ENCODE measurements at regions not wholly inside any gene's neighbourhood (a gene's known extent, or its start where the extent isn't known, plus 50 kb on each side); places are given as distances from the start of the nearest gene placed in this dataset.

- TF ChIP-seq TAF1 (IDR thresholded peaks at IDR 0.05; ENCODE audit: borderline replicate concordance, insufficient read depth, low read length) (no peak), SIN3A (IDR thresholded peaks at IDR 0.05; ENCODE audit: borderline replicate concordance, insufficient read depth, low read length) (no peak), POLR2AphosphoS5 (IDR thresholded peaks at IDR 0.05; ENCODE audit: low read depth, low read length) (no peak), FOXP2 (optimal IDR thresholded peaks at IDR 0.05; ENCODE audit: borderline replicate concordance, extremely low read depth, extremely low read length, insufficient read depth) (no peak), REST (IDR thresholded peaks at IDR 0.05; ENCODE audit: insufficient read depth in 1 of 2, low read depth in 2 of 2, low read length in 2 of 2) (no peak)
These were observed 228.7 kb upstream of the SFSWAP start for GRCh38 chr12:131482199-131482598.

GRCh38 chr12:131482686-131483085 is 228.2 kb upstream of the SFSWAP start:
- no peak for TF ChIP-seq REST (IDR thresholded peaks at IDR 0.05; ENCODE audit: insufficient read depth in 1 of 2, low read depth in 2 of 2, low read length in 2 of 2)
- no peak for TF ChIP-seq SIN3A (IDR thresholded peaks at IDR 0.05; ENCODE audit: borderline replicate concordance, insufficient read depth, low read length)
- no peak for TF ChIP-seq POLR2AphosphoS5 (IDR thresholded peaks at IDR 0.05; ENCODE audit: low read depth, low read length)
- TF ChIP-seq FOXP2 (optimal IDR thresholded peaks at IDR 0.05; ENCODE audit: borderline replicate concordance, extremely low read depth, extremely low read length, insufficient read depth), result no peak
- TF ChIP-seq TAF1 (IDR thresholded peaks at IDR 0.05; ENCODE audit: borderline replicate concordance, insufficient read depth, low read length), result no peak

- no peak for TF ChIP-seq SIN3A (IDR thresholded peaks at IDR 0.05; ENCODE audit: borderline replicate concordance, insufficient read depth, low read length)
- no peak for TF ChIP-seq TAF1 (IDR thresholded peaks at IDR 0.05; ENCODE audit: borderline replicate concordance, insufficient read depth, low read length)
- no peak for TF ChIP-seq FOXP2 (optimal IDR thresholded peaks at IDR 0.05; ENCODE audit: borderline replicate concordance, extremely low read depth, extremely low read length, insufficient read depth)
- no peak for TF ChIP-seq REST (IDR thresholded peaks at IDR 0.05; ENCODE audit: insufficient read depth in 1 of 2, low read depth in 2 of 2, low read length in 2 of 2)
- TF ChIP-seq POLR2AphosphoS5 (IDR thresholded peaks at IDR 0.05; ENCODE audit: low read depth, low read length), result no peak
These were observed 224.2 kb upstream of the SFSWAP start for GRCh38 chr12:131486451-131487230.

- TF ChIP-seq TAF1 (IDR thresholded peaks at IDR 0.05; ENCODE audit: borderline replicate concordance, insufficient read depth, low read length), result no peak
- no peak for TF ChIP-seq FOXP2 (optimal IDR thresholded peaks at IDR 0.05; ENCODE audit: borderline replicate concordance, extremely low read depth, extremely low read length, insufficient read depth)
These were observed 223.3 kb upstream of the SFSWAP start for GRCh38 chr12:131487388-131488124.

- TF ChIP-seq REST (IDR thresholded peaks at IDR 0.05; ENCODE audit: insufficient read depth in 1 of 2, low read depth in 2 of 2, low read length in 2 of 2) (no peak), TAF1 (IDR thresholded peaks at IDR 0.05; ENCODE audit: borderline replicate concordance, insufficient read depth, low read length) (no peak), FOXP2 (optimal IDR thresholded peaks at IDR 0.05; ENCODE audit: borderline replicate concordance, extremely low read depth, extremely low read length, insufficient read depth) (no peak)
These were observed 221.2 kb upstream of the SFSWAP start for GRCh38 chr12:131489718-131490117.

All from PFSK-1 (cell line).